Small intestine (tissue), 7 donors: ENCODE measurements at regions not wholly inside any gene's neighbourhood (a gene's known extent, or its start where the extent isn't known, plus 50 kb on each side); places are given as distances from the start of the nearest gene placed in this dataset.

Source experiments
- DNase-seq, 2 donors: peaks; one replicate each; pipeline versions ENCODE4 v3.0.0 to v3.0.0-alpha.2; 2013
- FAIRE-seq: peaks from 2 replicates; lab custom pipeline; 2012; peaks lifted over from hg19 to GRCh38; lab: Jason Lieb, UNC
- H3K27ac ChIP-seq, 3 donors: one replicate each; pipeline ENCODE4 v1.5.1; 2013; ENCODE audit warnings: low read length in 2 of 3, mild to moderate bottlenecking in 2 of 3, control low read depth in 1 of 3, inconsistent platforms in 1 of 3, low read depth in 1 of 3, moderate library complexity in 1 of 3
- H3K27me3 ChIP-seq, 3 donors: one replicate each; pipeline ENCODE4 v1.6.1; 2013; ENCODE audit warnings: low read length in 3 of 3, inconsistent platforms in 1 of 3; ENCODE audit not compliant: control insufficient read depth in 3 of 3, insufficient read depth in 3 of 3
- H3K36me3 ChIP-seq, 3 donors: one replicate each; pipeline ENCODE4 v1.6.1; 2013; ENCODE audit warnings: low read length in 3 of 3, inconsistent platforms in 1 of 3, low read depth in 1 of 3, mild to moderate bottlenecking in 1 of 3, moderate library complexity in 1 of 3; ENCODE audit not compliant: control insufficient read depth in 3 of 3, insufficient read depth in 2 of 3
- H3K4me1 ChIP-seq, 3 donors: one replicate each; pipeline ENCODE4 v1.6.1; 2013; ENCODE audit warnings: low read length in 2 of 3, inconsistent platforms in 1 of 3, low read depth in 1 of 3, mild to moderate bottlenecking in 1 of 3, moderate library complexity in 1 of 3; ENCODE audit not compliant: control insufficient read depth in 3 of 3, insufficient read depth in 2 of 3
- H3K4me3 ChIP-seq, 3 donors: one replicate each; pipeline ENCODE4 v1.5.1; 2013; ENCODE audit warnings: low read length in 3 of 3, control low read depth in 1 of 3, inconsistent platforms in 1 of 3, low read depth in 1 of 3, mild to moderate bottlenecking in 1 of 3, moderate library complexity in 1 of 3
- H3K9me3 ChIP-seq, 2 donors: one replicate each; pipeline ENCODE4 v1.6.1; 2013; ENCODE audit warnings: low read depth in 1 of 2, low read length in 1 of 2; ENCODE audit not compliant: control insufficient read depth in 2 of 2, insufficient read depth in 1 of 2
- WGBS, 3 donors: extraction: QIAGEN DNeasy Blood & Tissue Kit; methylation state at CpG; one replicate each; pipeline ENCODE4 v1.1.7; 2013; 5-methylcytosine and 5-hydroxymethylcytosine counted together
- donor health status: healthy with polysubstance abuse.
- donor health status: control.
- donor health status: control.
- donor health status: Bipolar disorder and iron deficiency.
- donor health status: healthy.

- H3K27ac ChIP-seq = no peak overlapping the region
- FAIRE-seq (no peak), DNase-seq (no peak)
- H3K36me3 ChIP-seq = no peaks in the 10 kb centered on the region
- no peaks in the 10 kb centered on the region for H3K27me3 ChIP-seq
- H3K4me1 ChIP-seq = no peaks in the 10 kb centered on the region
- H3K4me3 ChIP-seq = no peak overlapping the region
- 90 to 96% (median 95%) methylated on average over 5 of the region's 5 CpGs for WGBS, 3 donors
- no peaks in the 10 kb centered on the region for H3K9me3 ChIP-seq
Measured at GRCh38 chr16:52758473-52758855, 211.5 kb upstream of the TOX3 start.

- Histone ChIP-seq H3K4me3 (no peak overlapping the region), H3K36me3 (no peaks in the 10 kb centered on the region), H3K9me3 (no peaks in the 10 kb centered on the region), H3K27ac (no peak overlapping the region), H3K4me1 (no peaks in the 10 kb centered on the region), H3K27me3 (no peaks in the 10 kb centered on the region)
- 88 to 92% (median 90%) methylated on average over 10 of the region's 10 CpGs for WGBS, 3 donors
- FAIRE-seq (no peak), DNase-seq (no peak)
Measured at GRCh38 chr16:52757746-52758472, 211.0 kb upstream of the TOX3 start.

- Histone ChIP-seq H3K4me1 (no peaks in the 10 kb centered on the region), H3K9me3 (no peaks in the 10 kb centered on the region), H3K4me3 (no peak overlapping the region), H3K36me3 (no peaks in the 10 kb centered on the region), H3K27me3 (no peaks in the 10 kb centered on the region), H3K27ac (peak overlapping the region in 1 of 3 donors; percentile 0)
- DNase-seq = peak; percentile 45 to 70
- 20 to 60% (median 41%) methylated on average over 2 of the region's 2 CpGs for WGBS, 3 donors
- FAIRE-seq = no peak
Measured at GRCh38 chr16:52756812-52757517, 210.0 kb upstream of the TOX3 start.

GRCh38 chr16:52755396-52755795 is 208.5 kb upstream of the TOX3 start:
- DNase-seq (no peak), FAIRE-seq (no peak)
- Histone ChIP-seq H3K4me1 (no peaks in the 10 kb centered on the region), H3K36me3 (no peaks in the 10 kb centered on the region), H3K27ac (no peak overlapping the region), H3K4me3 (no peak overlapping the region), H3K27me3 (no peaks in the 10 kb centered on the region), H3K9me3 (no peaks in the 10 kb centered on the region)
- 71 to 97% (median 77%) methylated on average over 1 of the region's 1 CpG for WGBS, 3 donors

GRCh38 chr16:52751035-52751434 is 204.1 kb upstream of the TOX3 start:
- no peak overlapping the region for H3K27ac ChIP-seq
- H3K9me3 ChIP-seq = no peaks in the 10 kb centered on the region
- no peaks in the 10 kb centered on the region for H3K4me1 ChIP-seq
- no peak for FAIRE-seq
- no peaks in the 10 kb centered on the region for H3K27me3 ChIP-seq
- H3K4me3 ChIP-seq = no peak overlapping the region
- no peaks in the 10 kb centered on the region for H3K36me3 ChIP-seq
- DNase-seq = no peak

GRCh38 chr16:52748741-52749140 is 201.8 kb upstream of the TOX3 start:
- no peaks in the 10 kb centered on the region for H3K4me1 ChIP-seq
- FAIRE-seq (no peak), DNase-seq (no peak)
- WGBS, 3 donors = 85 to 92% (median 85%) methylated on average over 4 of the region's 4 CpGs
- H3K27me3 ChIP-seq = no peaks in the 10 kb centered on the region
- no peaks in the 10 kb centered on the region for H3K36me3 ChIP-seq
- H3K4me3 ChIP-seq = no peak overlapping the region
- H3K9me3 ChIP-seq = no peaks in the 10 kb centered on the region
- no peak overlapping the region for H3K27ac ChIP-seq

GRCh38 chr16:52747088-52747595 is 200.2 kb upstream of the TOX3 start:
- WGBS, 3 donors = 66 to 83% (median 71%) methylated on average over 2 of the region's 2 CpGs
- no peaks in the 10 kb centered on the region for H3K9me3 ChIP-seq
- DNase-seq (no peak), FAIRE-seq (no peak)
- no peak overlapping the region for H3K27ac ChIP-seq
- no peaks in the 10 kb centered on the region for H3K36me3 ChIP-seq
- no peaks in the 10 kb centered on the region for H3K27me3 ChIP-seq
- H3K4me1 ChIP-seq = no peaks in the 10 kb centered on the region
- no peak overlapping the region for H3K4me3 ChIP-seq

GRCh38 chr16:52743707-52744106 is 196.8 kb upstream of the TOX3 start:
- H3K4me3 ChIP-seq = no peak overlapping the region
- no peaks in the 10 kb centered on the region for H3K9me3 ChIP-seq
- H3K27me3 ChIP-seq = no peaks in the 10 kb centered on the region
- DNase-seq = no peak
- no peak overlapping the region for H3K27ac ChIP-seq
- no peak for FAIRE-seq
- H3K36me3 ChIP-seq = no peaks in the 10 kb centered on the region
- H3K4me1 ChIP-seq = no peaks in the 10 kb centered on the region
- WGBS, 3 donors = 85 to 93% (median 91%) methylated on average over 3 of the region's 3 CpGs
